ENCODE measurements at regions not wholly inside any gene's neighbourhood (a gene's known extent, or its start where the extent isn't known, plus 50 kb on each side); places are given as distances from the start of the nearest gene placed in this dataset.
"Not testable (repeated sequence)": the region's sequence is repeated elsewhere in the genome, so short reads cannot be mapped to it uniquely, and the experiment has no call there.

DNA sequence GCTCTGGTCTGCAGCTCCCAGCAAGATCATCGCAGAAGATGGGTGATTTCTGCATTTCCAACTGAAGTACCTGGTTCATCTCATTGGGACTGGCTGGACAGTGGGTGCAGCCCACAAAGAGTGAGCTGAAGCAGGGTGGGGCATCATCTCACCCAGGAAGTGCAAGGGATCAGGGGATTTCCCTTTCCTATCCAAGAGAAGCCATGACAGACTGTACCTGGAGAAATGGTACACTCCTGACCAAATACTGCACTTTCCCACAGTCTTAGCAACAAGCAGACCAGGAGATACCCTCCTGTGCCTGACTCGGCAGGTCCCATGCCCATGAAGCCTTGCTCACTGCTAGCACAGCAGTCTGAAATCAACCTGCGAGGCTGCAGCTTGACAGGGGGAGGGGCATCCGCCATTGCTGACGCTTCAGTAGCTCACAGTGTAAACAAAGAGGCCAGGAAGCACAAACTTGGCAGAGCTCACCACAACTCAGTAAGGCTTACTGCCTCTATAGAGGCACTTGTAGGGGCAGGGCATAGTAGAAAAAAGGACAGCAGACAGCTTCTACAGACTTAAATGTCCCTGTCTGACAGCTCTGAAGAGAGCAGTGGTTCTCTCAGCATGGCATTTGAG lies 60.5 kb downstream of the AREG start:
- H3K4me3 ChIP-seq (ENCODE audit: low read depth, low read length), result not testable (repeated sequence)

DNA sequence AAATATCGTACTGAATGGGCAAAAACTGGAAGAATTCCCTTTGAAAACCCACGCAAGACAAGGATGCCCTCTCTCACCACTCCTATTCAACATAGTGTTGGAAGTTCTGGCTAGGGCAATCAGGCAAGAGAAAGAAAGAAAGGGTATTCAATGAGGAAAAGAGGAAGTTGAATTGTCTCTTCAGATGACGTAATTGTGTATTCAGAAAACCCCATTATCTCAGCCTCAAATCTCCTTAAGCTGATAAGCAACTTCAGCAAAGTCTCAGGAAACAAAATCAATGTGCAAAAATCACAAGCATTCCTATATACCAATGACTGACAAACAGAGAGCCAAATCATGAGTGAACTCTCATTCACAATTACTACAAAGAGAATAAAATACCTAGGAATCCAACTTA lies 64.4 kb downstream of the AREG start:
- not testable (repeated sequence) for H3K4me3 ChIP-seq (ENCODE audit: low read depth, low read length)

DNA sequence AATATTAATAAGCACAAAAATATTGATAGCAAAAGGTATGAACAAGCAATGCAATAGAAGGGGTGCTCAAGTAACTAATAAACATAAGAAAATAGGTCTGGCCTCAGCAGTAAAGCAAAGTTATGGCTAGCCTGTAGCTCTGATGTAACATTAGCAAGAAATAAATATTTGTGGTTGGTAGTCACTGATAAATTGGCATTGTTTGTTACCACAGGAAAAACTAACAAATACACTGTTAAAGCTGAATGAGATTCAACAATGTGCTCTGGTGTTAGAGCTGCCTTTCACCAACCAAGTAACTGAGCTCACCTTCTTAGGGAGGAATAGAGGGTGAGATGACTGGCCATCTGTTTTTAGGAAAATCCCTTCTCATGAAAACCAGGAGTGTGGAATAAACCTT lies 71.4 kb downstream of the AREG start:
- H3K4me3 ChIP-seq (ENCODE audit: low read depth, low read length), result no peak overlapping the region
- TF ChIP-seq, protein P1, sequence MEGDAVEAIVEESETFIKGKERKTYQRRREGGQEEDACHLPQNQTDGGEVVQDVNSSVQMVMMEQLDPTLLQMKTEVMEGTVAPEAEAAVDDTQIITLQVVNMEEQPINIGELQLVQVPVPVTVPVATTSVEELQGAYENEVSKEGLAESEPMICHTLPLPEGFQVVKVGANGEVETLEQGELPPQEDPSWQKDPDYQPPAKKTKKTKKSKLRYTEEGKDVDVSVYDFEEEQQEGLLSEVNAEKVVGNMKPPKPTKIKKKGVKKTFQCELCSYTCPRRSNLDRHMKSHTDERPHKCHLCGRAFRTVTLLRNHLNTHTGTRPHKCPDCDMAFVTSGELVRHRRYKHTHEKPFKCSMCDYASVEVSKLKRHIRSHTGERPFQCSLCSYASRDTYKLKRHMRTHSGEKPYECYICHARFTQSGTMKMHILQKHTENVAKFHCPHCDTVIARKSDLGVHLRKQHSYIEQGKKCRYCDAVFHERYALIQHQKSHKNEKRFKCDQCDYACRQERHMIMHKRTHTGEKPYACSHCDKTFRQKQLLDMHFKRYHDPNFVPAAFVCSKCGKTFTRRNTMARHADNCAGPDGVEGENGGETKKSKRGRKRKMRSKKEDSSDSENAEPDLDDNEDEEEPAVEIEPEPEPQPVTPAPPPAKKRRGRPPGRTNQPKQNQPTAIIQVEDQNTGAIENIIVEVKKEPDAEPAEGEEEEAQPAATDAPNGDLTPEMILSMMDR (IDR thresholded peaks at IDR 0.05; ENCODE audit: borderline replicate concordance, insufficient read depth, low read depth, low read length), result no peak

DNA sequence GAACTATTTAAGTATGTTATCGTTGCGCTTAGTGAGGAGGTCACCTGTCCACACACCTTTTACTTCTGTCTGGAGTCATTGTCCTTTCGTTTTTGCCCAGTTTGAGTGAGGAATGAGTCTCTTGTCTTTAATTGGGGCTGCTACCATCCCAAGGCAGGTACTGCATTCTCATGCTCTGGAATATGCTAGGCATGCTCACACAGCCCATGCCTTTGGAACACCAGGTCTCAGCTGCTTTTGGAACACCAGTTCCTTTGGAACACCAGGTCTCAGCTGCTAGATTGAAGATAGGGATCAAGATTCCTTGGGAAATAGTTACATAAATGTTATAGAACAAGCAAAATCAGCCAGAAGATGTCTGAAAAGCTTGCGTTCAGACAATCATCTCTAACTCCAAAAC lies 73.1 kb downstream of the AREG start:
- H3K4me3 ChIP-seq (ENCODE audit: low read depth, low read length), result no peak overlapping the region
- TF ChIP-seq, protein P1 (IDR thresholded peaks at IDR 0.05; ENCODE audit: borderline replicate concordance, insufficient read depth, low read depth, low read length), result no peak

DNA sequence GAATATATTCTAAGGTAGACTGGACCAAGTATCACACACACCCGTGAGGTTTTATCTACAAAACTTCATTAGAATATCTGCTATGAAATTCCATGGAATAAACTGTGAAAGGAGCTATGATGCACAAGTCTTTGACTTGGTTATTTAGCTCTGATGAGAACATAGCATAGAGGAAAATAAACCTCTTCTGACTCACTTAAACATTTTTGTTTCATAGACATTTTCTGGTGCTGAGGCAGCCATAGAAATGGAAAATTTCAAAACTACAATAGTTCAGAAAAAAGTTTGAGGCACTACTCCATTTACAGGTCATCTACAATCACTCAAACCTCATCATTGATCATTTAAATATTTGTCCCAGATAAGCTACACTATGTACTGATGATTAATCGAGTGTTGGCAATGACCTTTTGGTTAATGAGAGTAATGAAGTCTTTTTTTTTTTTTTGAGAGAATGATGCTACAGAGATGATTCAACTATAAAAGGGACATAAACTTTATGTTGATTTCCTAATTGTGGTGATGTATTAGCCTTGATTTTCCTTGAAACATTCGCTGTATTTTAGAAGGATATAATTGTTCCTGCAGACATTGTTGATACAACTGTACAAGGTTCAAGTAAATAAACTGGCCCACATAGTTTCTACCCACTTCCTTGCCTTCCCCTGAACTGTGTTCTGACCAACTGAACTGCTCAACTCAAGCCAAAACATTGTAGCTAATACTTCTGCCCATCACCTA lies 77.5 kb downstream of the AREG start:
- H3K4me3 ChIP-seq (ENCODE audit: low read depth, low read length), result no peak overlapping the region
- TF ChIP-seq, protein P1 (IDR thresholded peaks at IDR 0.05; ENCODE audit: borderline replicate concordance, insufficient read depth, low read depth, low read length), result no peak

DNA sequence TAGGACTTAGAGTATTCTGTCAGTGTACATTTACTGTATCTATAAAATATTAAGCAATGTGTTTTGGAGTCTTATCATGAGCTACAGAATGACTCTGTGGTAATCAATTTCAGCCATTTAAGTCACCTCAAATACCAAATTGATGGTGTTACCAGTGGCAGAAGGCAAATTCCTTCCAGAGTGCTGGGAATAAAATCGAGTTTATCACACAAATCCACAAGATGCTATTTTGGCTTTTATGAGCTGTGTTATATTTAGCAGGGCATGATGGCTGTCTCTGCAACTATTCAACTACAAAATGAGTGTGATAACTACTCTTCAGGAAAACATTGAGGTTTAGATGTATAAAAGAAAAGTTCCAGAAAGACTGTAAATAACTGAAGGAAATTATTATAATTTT lies 78.2 kb downstream of the AREG start:
- H3K4me3 ChIP-seq (ENCODE audit: low read depth, low read length), result no peak overlapping the region
- TF ChIP-seq, protein P1 (IDR thresholded peaks at IDR 0.05; ENCODE audit: borderline replicate concordance, insufficient read depth, low read depth, low read length), result no peak

DNA sequence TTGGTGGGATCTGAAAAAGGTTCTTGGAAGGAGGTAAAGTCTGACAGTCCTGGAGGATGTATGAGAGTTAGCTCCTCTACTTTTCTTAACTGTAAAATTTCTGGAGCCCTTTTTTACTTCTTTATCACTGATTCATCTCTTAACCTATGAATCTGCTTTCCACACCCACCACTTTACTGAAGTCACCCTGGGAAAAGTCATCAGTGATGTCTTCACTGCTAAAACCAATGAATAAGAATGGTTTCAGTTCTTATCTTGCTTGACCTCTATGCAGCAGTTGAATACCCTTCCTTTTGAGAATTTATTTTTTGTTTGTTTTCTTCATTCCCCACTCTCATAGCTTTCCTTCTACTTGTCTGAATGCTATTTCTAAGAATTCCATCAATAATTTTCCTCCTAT lies 80.0 kb downstream of the AREG start:
- no peak overlapping the region for H3K4me3 ChIP-seq (ENCODE audit: low read depth, low read length)
- TF ChIP-seq, protein P1 (IDR thresholded peaks at IDR 0.05; ENCODE audit: borderline replicate concordance, insufficient read depth, low read depth, low read length), result no peak

DNA sequence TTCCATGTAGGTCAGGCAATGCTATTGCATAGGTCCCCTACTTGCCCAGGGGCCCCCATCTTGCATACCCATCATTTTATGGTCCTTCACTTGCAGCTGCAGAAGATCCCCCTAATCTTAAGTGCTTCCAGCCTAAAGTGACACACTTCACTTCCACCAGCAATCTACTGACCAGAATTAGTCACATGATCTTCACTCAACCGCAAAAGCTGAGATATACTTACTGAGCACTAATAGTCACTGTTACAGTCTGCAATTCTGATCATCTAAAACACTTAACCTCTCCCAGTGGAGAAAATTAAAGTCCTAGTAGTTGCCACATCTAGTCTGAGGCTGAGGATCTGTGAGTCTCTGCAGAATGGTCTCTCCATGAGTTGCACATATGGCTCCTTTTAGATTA lies 82.1 kb downstream of the AREG start:
- TF ChIP-seq, protein P1 (IDR thresholded peaks at IDR 0.05; ENCODE audit: borderline replicate concordance, insufficient read depth, low read depth, low read length), result no peak
- H3K4me3 ChIP-seq (ENCODE audit: low read depth, low read length), result no peak overlapping the region
